ENCODE measurements at regions not wholly inside any gene's neighbourhood (a gene's known extent, or its start where the extent isn't known, plus 50 kb on each side); places are given as distances from the start of the nearest gene placed in this dataset.

GRCh38 chr6:94196891-94197290 is 777.5 kb upstream of the EPHA7 start:
- TF ChIP-seq CTCF (IDR thresholded peaks at IDR 0.05 in 4 of 5, conservative IDR thresholded peaks at IDR 0.05 in 1 of 5), result no peak
- no peak for TF ChIP-seq POLR2A (IDR thresholded peaks at IDR 0.05)

Data from gastrocnemius medialis (tissue), 4 donors.